Neural progenitor cell (in vitro differentiated cells): ENCODE measurements at regions not wholly inside any gene's neighbourhood (a gene's known extent, or its start where the extent isn't known, plus 50 kb on each side); places are given as distances from the start of the nearest gene placed in this dataset.

Source experiments
- DNase-seq: peaks from one replicate; pipeline ENCODE4 v3.0.0-alpha.2; 2016; ENCODE audit warnings: low spot score
- H2AFZ ChIP-seq: fragments of 200-600 bp; sonication (generic); replicated peaks from 2 replicates; pipeline ENCODE4 v1.6.1; 2016; ENCODE audit warnings: antibody characterized with exemption
- H3F3A ChIP-seq: fragments of 200-600 bp; sonication (generic); 2 replicates; pipeline ENCODE4 v1.6.1; 2016; ENCODE audit warnings: antibody characterized with exemption, low read depth
- H3K27ac ChIP-seq: fragments of 200-600 bp; sonication (generic); 2 replicates; pipeline ENCODE4 v1.5.1; 2016; ENCODE audit warnings: mild to moderate bottlenecking
- H3K27me3 ChIP-seq: fragments of 200-600 bp; sonication (generic); 2 replicates; pipeline ENCODE4 v1.6.1; 2016; ENCODE audit warnings: mild to moderate bottlenecking, moderate library complexity
- H3K36me3 ChIP-seq: fragments of 200-600 bp; sonication (generic); 2 replicates; pipeline ENCODE4 v1.5.1; 2016
- H3K4me1 ChIP-seq: fragments of 200-600 bp; sonication (generic); 2 replicates; pipeline ENCODE4 v1.6.1; 2016; ENCODE audit warnings: mixed run types
- H3K4me2 ChIP-seq: fragments of 200-600 bp; sonication (generic); 2 replicates; pipeline ENCODE4 v1.6.1; 2016
- H3K4me3 ChIP-seq: fragments of 200-600 bp; sonication (generic); 2 replicates; pipeline ENCODE4 v1.5.1; 2016
- H3K79me2 ChIP-seq: fragments of 200-600 bp; sonication (generic); 2 replicates; pipeline ENCODE4 v1.6.1; 2016; ENCODE audit warnings: low read depth
- H3K9ac ChIP-seq: fragments of 200-600 bp; sonication (generic); 2 replicates; pipeline ENCODE4 v1.6.1; 2016
- H3K9me3 ChIP-seq: fragments of 200-600 bp; sonication (generic); 2 replicates; pipeline ENCODE4 v1.5.1; 2016; ENCODE audit warnings: low read depth
- H4K20me1 ChIP-seq: fragments of 200-600 bp; sonication (generic); 2 replicates; pipeline ENCODE4 v1.6.1; 2016; ENCODE audit warnings: low read depth
- H3K27ac Mint-ChIP-seq: 3 replicates; pipeline ENCODE4 v1.8.0; 2021; ENCODE audit warnings: mixed read lengths
- H3K27me3 Mint-ChIP-seq: 2 replicates; pipeline ENCODE4 v1.8.0; 2022; ENCODE audit warnings: low read depth, mild to moderate bottlenecking, inconsistent platforms, moderate library complexity, mixed read lengths; ENCODE audit not compliant: insufficient read depth
- H3K36me3 Mint-ChIP-seq: 3 replicates; pipeline ENCODE4 v1.8.0; 2021; ENCODE audit warnings: mixed read lengths
- H3K4me1 Mint-ChIP-seq: 3 replicates; pipeline ENCODE4 v1.8.0; 2021; ENCODE audit warnings: mixed read lengths
- H3K4me3 Mint-ChIP-seq: 3 replicates; pipeline ENCODE4 v1.8.0; 2021; ENCODE audit warnings: mild to moderate bottlenecking, moderate library complexity, mixed read lengths
- H3K9me3 Mint-ChIP-seq: 3 replicates; pipeline ENCODE4 v1.8.0; 2020; ENCODE audit warnings: mixed read lengths
- CTCF ChIP-seq: fragments of 200-600 bp; sonication (generic); IDR thresholded peaks from 2 replicates; pipeline ENCODE4 v1.5.1; 2017; ENCODE audit warnings: antibody characterized with exemption, mild to moderate bottlenecking
- EZH2 ChIP-seq: fragments of 200-600 bp; sonication (generic); IDR thresholded peaks from 2 replicates; pipeline ENCODE4 v1.6.1; 2017; ENCODE audit warnings: antibody characterized with exemption, mild to moderate bottlenecking, moderate library complexity
- EZH2phosphoT487 ChIP-seq: fragments of 200-600 bp; sonication (generic); IDR thresholded peaks from 2 replicates; pipeline ENCODE4 v1.6.1; 2017; ENCODE audit warnings: antibody characterized with exemption

DNA sequence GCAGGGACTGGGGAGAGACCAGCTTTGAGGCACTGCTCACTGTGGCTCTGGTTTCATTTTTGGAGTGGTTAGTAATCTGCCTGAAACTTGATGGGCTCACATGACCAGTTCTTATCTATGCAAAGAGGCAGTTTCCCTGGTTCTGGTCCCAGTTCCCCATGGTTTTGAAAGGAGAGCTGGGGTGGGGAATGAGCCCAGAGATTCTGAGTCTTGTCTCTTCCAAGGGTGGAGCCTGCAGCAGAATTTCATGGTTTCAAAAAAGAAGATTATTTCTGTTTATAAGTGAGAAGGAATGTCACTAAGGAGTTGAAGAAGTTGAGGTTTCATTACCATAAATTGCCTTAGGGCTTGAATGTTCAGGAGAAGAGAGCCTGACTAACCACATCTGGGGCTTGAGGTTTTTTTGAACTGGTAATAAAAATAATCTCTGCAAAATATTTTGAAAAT lies 190.2 kb upstream of the HABP2 start:
- Mint-ChIP-seq H3K4me1 (peaks cover 11% of the 10 kb centered on the region), H3K9me3 (peaks cover 7% of the 10 kb centered on the region), H3K27ac (no peak overlapping the region), H3K36me3 (no peaks in the 10 kb centered on the region), H3K4me3 (no peak overlapping the region), H3K27me3 (peaks cover 11% of the 10 kb centered on the region)
- Histone ChIP-seq H3K27me3 (no peaks in the 10 kb centered on the region), H3K4me1 (peaks cover 7% of the 10 kb centered on the region), H3K36me3 (no peaks in the 10 kb centered on the region), H3K4me3 (no peak overlapping the region), H3K9me3 (no peaks in the 10 kb centered on the region), H3K9ac (no peak overlapping the region), H2AFZ (no peak overlapping the region), H3K27ac (no peak overlapping the region), H3K79me2 (no peaks in the 10 kb centered on the region), H3F3A (no peaks in the 10 kb centered on the region), H4K20me1 (no peaks in the 10 kb centered on the region), H3K4me2 (no peak overlapping the region)
- no peak for TF ChIP-seq CTCF
- no peak for TF ChIP-seq EZH2phosphoT487
- no peak for TF ChIP-seq EZH2
- DNase-seq: no peak

DNA sequence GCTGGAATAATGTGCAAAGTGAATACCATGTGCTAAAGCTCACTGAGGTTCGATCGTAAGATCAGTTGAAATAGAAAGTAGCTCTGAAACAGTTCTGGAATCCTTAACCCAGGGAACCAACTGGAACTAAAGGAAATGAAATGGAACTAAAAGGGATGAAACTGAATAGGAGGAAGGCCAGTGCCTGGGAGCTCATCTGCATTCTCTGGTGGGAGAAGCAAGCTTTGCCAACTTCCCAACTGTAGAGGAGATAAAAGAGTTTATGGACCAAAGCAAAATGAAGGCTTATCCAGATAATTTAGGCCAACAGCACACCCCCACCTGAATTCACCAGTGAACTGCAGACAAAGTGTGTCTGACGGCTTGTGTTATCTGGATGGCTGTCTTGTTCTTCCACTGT lies 188.6 kb upstream of the HABP2 start:
- Histone ChIP-seq H3K4me2 (no peak overlapping the region), H4K20me1 (no peaks in the 10 kb centered on the region), H3K9ac (no peak overlapping the region), H3K27me3 (no peaks in the 10 kb centered on the region), H3K9me3 (no peaks in the 10 kb centered on the region), H3K36me3 (no peaks in the 10 kb centered on the region), H3K4me3 (no peak overlapping the region), H3K4me1 (peaks cover 7% of the 10 kb centered on the region), H3K79me2 (no peaks in the 10 kb centered on the region), H3K27ac (no peak overlapping the region), H3F3A (no peaks in the 10 kb centered on the region), H2AFZ (no peak overlapping the region)
- peaks cover 5% of the 10 kb centered on the region for H3K4me1 Mint-ChIP-seq
- no peak overlapping the region for H3K27ac Mint-ChIP-seq
- H3K9me3 Mint-ChIP-seq: peaks cover 7% of the 10 kb centered on the region
- no peak overlapping the region for H3K4me3 Mint-ChIP-seq
- peaks cover 7% of the 10 kb centered on the region for H3K27me3 Mint-ChIP-seq
- no peak for TF ChIP-seq EZH2phosphoT487
- no peak for TF ChIP-seq CTCF
- TF ChIP-seq EZH2: no peak
- H3K36me3 Mint-ChIP-seq: no peaks in the 10 kb centered on the region
- DNase-seq: no peak

- Mint-ChIP-seq H3K4me1 (peaks cover 3% of the 10 kb centered on the region), H3K27ac (no peak overlapping the region), H3K9me3 (peaks cover 7% of the 10 kb centered on the region), H3K4me3 (no peak overlapping the region), H3K27me3 (peaks cover 6% of the 10 kb centered on the region), H3K36me3 (no peaks in the 10 kb centered on the region)
- Histone ChIP-seq H3K9ac (no peak overlapping the region), H2AFZ (no peak overlapping the region), H3K36me3 (no peaks in the 10 kb centered on the region), H3K4me1 (peaks cover 7% of the 10 kb centered on the region), H3K4me3 (no peak overlapping the region), H3K27ac (no peak overlapping the region), H3K4me2 (no peak overlapping the region), H3F3A (no peaks in the 10 kb centered on the region), H4K20me1 (no peaks in the 10 kb centered on the region), H3K27me3 (no peaks in the 10 kb centered on the region), H3K79me2 (no peaks in the 10 kb centered on the region), H3K9me3 (no peaks in the 10 kb centered on the region)
- no peak for TF ChIP-seq EZH2phosphoT487
- TF ChIP-seq EZH2: no peak
- TF ChIP-seq CTCF: no peak
- DNase-seq: no peak
These were observed 184.0 kb upstream of the HABP2 start for GRCh38 chr10:113368666-113369364.
